H1 (cell line): ENCODE measurements at regions not wholly inside any gene's neighbourhood (a gene's known extent, or its start where the extent isn't known, plus 50 kb on each side); places are given as distances from the start of the nearest gene placed in this dataset.

Experiments
- CTCF ChIA-PET: fragments of 300-600 bp; sonication (Branson Sonifier 250); formaldehyde crosslinking; loops from one replicate; lab custom pipeline; 2021; ENCODE audit not compliant: partially characterized antibody; lab: Charles Lee
- POLR2A ChIA-PET: fragments of 300-600 bp; sonication (Branson Sonifier 250); formaldehyde crosslinking; loops from one replicate; lab custom pipeline; 2021; ENCODE audit warnings: inconsistent platforms; ENCODE audit not compliant: partially characterized antibody; lab: Charles Lee
- DNase-seq, 2 experiments: peaks; one replicate each; pipeline versions ENCODE4 v3.0.0 to v3.0.0-alpha.2; 2010 to 2022; ENCODE audit warnings: low spot score in 2 of 2, low read depth in 1 of 2, mixed read lengths in 1 of 2
- FAIRE-seq: peaks from 2 replicates; lab custom pipeline; 2011; peaks lifted over from hg19 to GRCh38; lab: Jason Lieb, UNC
- H2AFZ ChIP-seq: 2 replicates; pipeline ENCODE4 v1.8.1; 2012; ENCODE audit warnings: low read length, inconsistent platforms
- H2AK5ac ChIP-seq: 2 replicates; pipeline ENCODE4 v1.6.1; 2013; ENCODE audit warnings: low read depth, low read length
- H2BK120ac ChIP-seq: replicated peaks from 2 replicates; pipeline ENCODE3; 2013; ENCODE audit warnings: low read depth, low read length, inconsistent platforms
- H2BK12ac ChIP-seq: 2 replicates; pipeline ENCODE4 v1.6.1; 2013; ENCODE audit warnings: low read depth, low read length
- H2BK15ac ChIP-seq: 2 replicates; pipeline ENCODE4 v1.6.1; 2013; ENCODE audit warnings: low read length
- H2BK20ac ChIP-seq: 2 replicates; pipeline ENCODE4 v1.6.1; 2013; ENCODE audit warnings: low read length
- H2BK5ac ChIP-seq: 2 replicates; pipeline ENCODE4 v1.6.1; 2013; ENCODE audit warnings: low read depth, low read length
- H3K14ac ChIP-seq: 2 replicates; pipeline ENCODE4 v1.6.1; 2013; ENCODE audit warnings: inconsistent platforms; ENCODE audit not compliant: insufficient read length
- H3K18ac ChIP-seq: 2 replicates; pipeline ENCODE4 v1.6.1; 2013; ENCODE audit warnings: low read length; ENCODE audit errors: extremely low read depth
- H3K23ac ChIP-seq: 2 replicates; pipeline ENCODE4 v1.6.1; 2013; ENCODE audit warnings: inconsistent platforms; ENCODE audit not compliant: insufficient read length
- H3K23me2 ChIP-seq: 2 replicates; pipeline ENCODE4 v1.6.1; 2013; ENCODE audit warnings: low read depth, low read length
- H3K27ac ChIP-seq: 2 replicates; pipeline ENCODE4 v1.6.1; 2011; ENCODE audit warnings: low read depth, low read length, inconsistent platforms
- H3K27me3 ChIP-seq, 4 experiments: replicated peaks in 1 of 4; 1 replicate in 1 of 4; 2 replicates in 3 of 4; pipeline versions ENCODE4 v1.6.1 to v1.8.1; 2011 to 2013; ENCODE audit warnings: low read length in 3 of 4, mild to moderate bottlenecking in 3 of 4, inconsistent platforms in 2 of 4, mixed read lengths in 2 of 4, moderate library complexity in 1 of 4; ENCODE audit not compliant: control insufficient read depth in 3 of 4, insufficient read depth in 3 of 4; ENCODE audit errors: extremely low read depth in 1 of 4
- H3K36me3 ChIP-seq, 4 experiments: 2 replicates each; pipeline versions ENCODE4 v1.6.1 to v1.8.1; 2011 to 2013; ENCODE audit warnings: mild to moderate bottlenecking in 4 of 4, low read length in 3 of 4, moderate library complexity in 2 of 4, control low read depth in 1 of 4, inconsistent platforms in 1 of 4; ENCODE audit not compliant: insufficient read depth in 4 of 4, control insufficient read depth in 2 of 4
- H3K4ac ChIP-seq: replicated peaks from 2 replicates; pipeline ENCODE3; 2013; ENCODE audit warnings: low read length, low read depth, mixed read lengths, inconsistent platforms; ENCODE audit not compliant: insufficient read length
- H3K4me1 ChIP-seq, 4 experiments: replicated peaks in 1 of 4; 1 replicate in 1 of 4; 2 replicates in 3 of 4; pipeline versions ENCODE4 v1.6.1 to v1.8.1; 2011 to 2013; ENCODE audit warnings: low read length in 3 of 4, inconsistent platforms in 2 of 4, mixed read lengths in 1 of 4; ENCODE audit not compliant: insufficient read depth in 4 of 4, control insufficient read depth in 3 of 4
- H3K4me2 ChIP-seq, 2 experiments: 2 replicates each; pipeline versions ENCODE4 v1.6.1 to v1.8.1; 2011 to 2013; ENCODE audit warnings: low read depth in 2 of 2, low read length in 2 of 2, control low read depth in 1 of 2, inconsistent platforms in 1 of 2, mild to moderate bottlenecking in 1 of 2; ENCODE audit not compliant: insufficient read depth in 1 of 2
- H3K4me3 ChIP-seq, 4 experiments: fragments of 200-600, 300-600 bp in 1 of 4; sonication (generic), shearing (Covaris generic), sonication (Bioruptor Twin) in 1 of 4; 2 replicates each; pipeline versions ENCODE4 v1.5.1 to v1.8.1; 2011 to 2016; ENCODE audit warnings: low read length in 4 of 4, low read depth in 3 of 4, control low read depth in 2 of 4, inconsistent platforms in 2 of 4, mild to moderate bottlenecking in 2 of 4, mixed read lengths in 1 of 4, moderate library complexity in 1 of 4; ENCODE audit not compliant: insufficient read depth in 2 of 4; ENCODE audit errors: extremely low read depth in 1 of 4
- H3K56ac ChIP-seq: replicated peaks from 2 replicates; pipeline ENCODE3; 2013; ENCODE audit warnings: low read depth, mild to moderate bottlenecking, mixed read lengths, low read length, inconsistent platforms; ENCODE audit not compliant: insufficient read length
- H3K79me1 ChIP-seq: 2 replicates; pipeline ENCODE4 v1.6.1; 2013; ENCODE audit warnings: low read depth, low read length, control low read depth
- H3K79me2 ChIP-seq, 2 experiments: 2 replicates each; pipeline versions ENCODE4 v1.6.1 to v1.8.1; 2012 to 2013; ENCODE audit warnings: low read length in 2 of 2, mild to moderate bottlenecking in 2 of 2, inconsistent platforms in 1 of 2; ENCODE audit not compliant: insufficient read depth in 2 of 2, control insufficient read depth in 1 of 2
- H3K9ac ChIP-seq, 4 experiments: replicated peaks in 1 of 4; 1 replicate in 1 of 4; 2 replicates in 3 of 4; pipeline versions ENCODE4 v1.6.1 to v1.8.1; 2011 to 2013; ENCODE audit warnings: low read depth in 3 of 4, low read length in 3 of 4, control low read depth in 2 of 4, mild to moderate bottlenecking in 2 of 4, moderate library complexity in 2 of 4, inconsistent platforms in 1 of 4; ENCODE audit errors: extremely low read depth in 1 of 4
- H3K9me3 ChIP-seq, 2 experiments: 2 replicates each; pipeline versions ENCODE4 v1.6.1 to v1.8.1; 2012 to 2013; ENCODE audit warnings: mild to moderate bottlenecking in 2 of 2, moderate library complexity in 2 of 2, control low read depth in 1 of 2, inconsistent platforms in 1 of 2, low read depth in 1 of 2, low read length in 1 of 2, mixed read lengths in 1 of 2; ENCODE audit not compliant: insufficient read depth in 2 of 2
- H4K20me1 ChIP-seq, 2 experiments: replicated peaks in 1 of 2; 2 replicates each; pipeline versions ENCODE3 to v1.8.1; 2011 to 2013; ENCODE audit warnings: inconsistent platforms in 2 of 2, low read length in 2 of 2, mild to moderate bottlenecking in 1 of 2; ENCODE audit not compliant: insufficient read depth in 2 of 2, control insufficient read depth in 1 of 2
- H4K5ac ChIP-seq: 2 replicates; pipeline ENCODE4 v1.6.1; 2013; ENCODE audit warnings: low read length, low read depth, mixed read lengths, inconsistent platforms; ENCODE audit not compliant: insufficient read length
- H4K8ac ChIP-seq: 2 replicates; pipeline ENCODE4 v1.8.0; 2013; ENCODE audit warnings: mild to moderate bottlenecking, moderate library complexity, low read length, inconsistent platforms; ENCODE audit not compliant: insufficient read depth; ENCODE audit errors: extremely low read depth
- H4K91ac ChIP-seq: replicated peaks from 2 replicates; pipeline ENCODE3; 2013; ENCODE audit warnings: low read length, mixed read lengths, inconsistent platforms; ENCODE audit not compliant: insufficient read length
- E2F6 ChIP-seq: IDR thresholded peaks from 2 replicates; pipeline ENCODE4 v1.6.1; 2012; ENCODE audit warnings: inconsistent platforms
- EZH2 ChIP-seq: fragments of 200-600 bp; sonication (generic); IDR thresholded peaks from 2 replicates; pipeline ENCODE4 v1.7.1; 2012; ENCODE audit warnings: low read depth, mild to moderate bottlenecking, moderate library complexity, low read length, inconsistent platforms; ENCODE audit not compliant: severe bottlenecking
- GABPA ChIP-seq: IDR thresholded peaks from 2 replicates; pipeline ENCODE4 v1.6.1; 2011; ENCODE audit warnings: mild to moderate bottlenecking, low read length, moderate library complexity, borderline replicate concordance; ENCODE audit not compliant: insufficient read depth
- HDAC6 ChIP-seq: IDR thresholded peaks from one replicate; pipeline ENCODE4 v1.7.1; 2012; ENCODE audit warnings: low read depth, mild to moderate bottlenecking, inconsistent platforms, low read length, moderate library complexity
- KDM4A ChIP-seq: IDR thresholded peaks from one replicate; pipeline ENCODE4 v1.7.1; 2012; ENCODE audit warnings: low read depth, mild to moderate bottlenecking, moderate library complexity, low read length, inconsistent platforms; ENCODE audit not compliant: severe bottlenecking
- KDM5A ChIP-seq: fragments of 200-600 bp; IDR thresholded peaks from 2 replicates; pipeline ENCODE4 v1.7.1; 2012; ENCODE audit warnings: mild to moderate bottlenecking, low read length, inconsistent platforms, mixed read lengths
- MAFK ChIP-seq: IDR thresholded peaks from 2 replicates; pipeline ENCODE4 v1.6.1; 2012; ENCODE audit warnings: low read depth, mild to moderate bottlenecking, improper control_type of control experiment, low read length
- RAD21 ChIP-seq, 2 experiments: IDR thresholded peaks in 1 of 2; conservative IDR thresholded peaks in 1 of 2; 2 replicates each; pipeline ENCODE4 v1.6.1; 2011; ENCODE audit warnings: low read depth in 2 of 2, low read length in 2 of 2, improper control_type of control experiment in 1 of 2, inconsistent platforms in 1 of 2, mild to moderate bottlenecking in 1 of 2, moderate library complexity in 1 of 2
- RNF2 ChIP-seq: fragments of 200-900, 300-1000 bp; sonication (generic); IDR thresholded peaks from 2 replicates; pipeline ENCODE4 v1.7.1; 2016; ENCODE audit warnings: borderline replicate concordance, low read depth, mild to moderate bottlenecking, antibody characterized with exemption, low read length; ENCODE audit not compliant: poor library complexity, severe bottlenecking; ENCODE audit errors: missing control alignments
- RXRA ChIP-seq: IDR thresholded peaks from 2 replicates; pipeline ENCODE4 v1.6.1; 2011; ENCODE audit warnings: low read depth, mild to moderate bottlenecking, low read length, moderate library complexity; ENCODE audit not compliant: insufficient read depth
- SIRT6 ChIP-seq: IDR thresholded peaks from one replicate; pipeline ENCODE4 v1.7.1; 2012; ENCODE audit warnings: low read length, inconsistent platforms
- SP1 ChIP-seq: IDR thresholded peaks from 2 replicates; pipeline ENCODE4 v1.6.1; 2011; ENCODE audit warnings: low read depth, low read length
- TAF7 ChIP-seq: optimal IDR thresholded peaks from 2 replicates; pipeline ENCODE3; 2011; ENCODE audit warnings: low read depth, mild to moderate bottlenecking, inconsistent platforms, low read length, moderate library complexity, borderline replicate concordance
- WGBS, 2 experiments: shearing (Covaris generic) in 1 of 2; methylation state at CpG; one replicate each; pipeline versions ENCODE4 v1.1.6 to v1.1.7; 2013 to 2015; ENCODE audit warnings: low lambda C conversion rate in 2 of 2, mixed read lengths in 2 of 2, inconsistent platforms in 1 of 2, low coverage in 1 of 2, missing lambda C conversion rate in 1 of 2; ENCODE audit not compliant: insufficient replicate concordance in 2 of 2, insufficient coverage in 1 of 2, insufficient read length in 1 of 2; ENCODE audit errors: extremely low coverage in 1 of 2, missing lambda C conversion rate in 1 of 2; 5-methylcytosine and 5-hydroxymethylcytosine counted together

- no peak overlapping the region for H3K4ac ChIP-seq
- CTCF ChIA-PET, result no interaction called here
- no peak overlapping the region for H3K18ac ChIP-seq
- H2BK5ac ChIP-seq, result no peak overlapping the region
- H2BK12ac ChIP-seq, result no peak overlapping the region
- H3K27me3 ChIP-seq, result no peaks in the 10 kb centered on the region
- H3K23ac ChIP-seq, result no peak overlapping the region
- no peaks in the 10 kb centered on the region for H3K79me2 ChIP-seq
- H2BK20ac ChIP-seq, result no peak overlapping the region
- no peak overlapping the region for H3K4me2 ChIP-seq
- H4K20me1 ChIP-seq, result no peaks in the 10 kb centered on the region
- H4K91ac ChIP-seq, result no peak overlapping the region
- H2BK15ac ChIP-seq, result no peak overlapping the region
- no peak overlapping the region for H2AK5ac ChIP-seq
- H3K14ac ChIP-seq, result no peak overlapping the region
- H3K4me3 ChIP-seq, result no peak overlapping the region
- no peaks in the 10 kb centered on the region for H3K36me3 ChIP-seq
- WGBS, 2 experiments, result 94% methylated on average over 3 of the region's 3 CpGs; no CpG with 5 or more reads in 1 of the 2 experiments
- no peak overlapping the region for H3K56ac ChIP-seq
- DNase-seq (no peak), FAIRE-seq (no peak)
- H3K23me2 ChIP-seq, result no peaks in the 10 kb centered on the region; the same call in 1 of the 2 replicates
- no peak overlapping the region for H3K27ac ChIP-seq
- H3K9me3 ChIP-seq, result no peaks in the 10 kb centered on the region
- no peak overlapping the region for H2BK120ac ChIP-seq
- no peak overlapping the region for H2AFZ ChIP-seq
- no peak overlapping the region for H3K9ac ChIP-seq
- no peaks in the 10 kb centered on the region for H3K4me1 ChIP-seq
- no peak overlapping the region for H4K5ac ChIP-seq
- H4K8ac ChIP-seq, result no peak overlapping the region
- POLR2A ChIA-PET, result no interaction called here
- H3K79me1 ChIP-seq, result no peaks in the 10 kb centered on the region
- no peak for TF ChIP-seq SIRT6
- TF ChIP-seq RXRA, result no peak
- TF ChIP-seq RNF2, result no peak
- no peak for TF ChIP-seq KDM5A
- no peak for TF ChIP-seq KDM4A
- TF ChIP-seq SP1, result no peak
- no peak for TF ChIP-seq RAD21 (IDR thresholded peaks at IDR 0.05 in 1 of 2, conservative IDR thresholded peaks at IDR 0.05 in 1 of 2; ENCODE audit: low read depth in 2 of 2, low read length in 2 of 2)
- no peak for TF ChIP-seq GABPA
- TF ChIP-seq EZH2, result no peak
- TF ChIP-seq HDAC6, result no peak
- TF ChIP-seq TAF7, result no peak
- no peak for TF ChIP-seq E2F6
- no peak for TF ChIP-seq MAFK
These were observed 399.0 kb upstream of the BRINP1 start for GRCh38 chr9:119768266-119768665.
